Skeletal muscle tissue (tissue), 3 donors: ENCODE measurements at regions not wholly inside any gene's neighbourhood (a gene's known extent, or its start where the extent isn't known, plus 50 kb on each side); places are given as distances from the start of the nearest gene placed in this dataset.
A peak's percentile ranks its signal among the peaks of the same experiment; 100 is the strongest.
"Not testable (repeated sequence)": the region's sequence is repeated elsewhere in the genome, so short reads cannot be mapped to it uniquely, and the experiment has no call there.

Experiments
- H3K27ac ChIP-seq: one replicate; pipeline ENCODE4 v1.7.0; 2013; ENCODE audit warnings: mild to moderate bottlenecking, low read depth, low read length, inconsistent platforms
- H3K27me3 ChIP-seq, 3 donors: one replicate each; pipeline ENCODE4 v1.7.0; 2013; ENCODE audit warnings: low read length in 3 of 3; ENCODE audit not compliant: control insufficient read depth in 3 of 3, insufficient read depth in 3 of 3
- H3K36me3 ChIP-seq, 3 donors: one replicate each; pipeline ENCODE4 v1.7.0; 2013; ENCODE audit warnings: low read length in 3 of 3; ENCODE audit not compliant: control insufficient read depth in 3 of 3, insufficient read depth in 3 of 3
- H3K4me1 ChIP-seq, 3 donors: one replicate each; pipeline ENCODE4 v1.7.0; 2013; ENCODE audit warnings: low read length in 3 of 3, mild to moderate bottlenecking in 3 of 3; ENCODE audit not compliant: control insufficient read depth in 3 of 3, insufficient read depth in 3 of 3
- H3K4me3 ChIP-seq, 3 donors: one replicate each; pipeline ENCODE4 v1.7.0; 2013; ENCODE audit warnings: low read length in 3 of 3
- H3K9ac ChIP-seq, 3 donors: one replicate each; pipeline ENCODE4 v1.7.0; 2013; ENCODE audit warnings: low read length in 3 of 3, mild to moderate bottlenecking in 3 of 3, moderate library complexity in 2 of 3, low read depth in 1 of 3
- H3K9me3 ChIP-seq, 3 donors: one replicate each; pipeline ENCODE4 v1.7.0; 2013; ENCODE audit warnings: low read length in 3 of 3; ENCODE audit not compliant: control insufficient read depth in 3 of 3
- donor health status: Osteomylitis.

DNA sequence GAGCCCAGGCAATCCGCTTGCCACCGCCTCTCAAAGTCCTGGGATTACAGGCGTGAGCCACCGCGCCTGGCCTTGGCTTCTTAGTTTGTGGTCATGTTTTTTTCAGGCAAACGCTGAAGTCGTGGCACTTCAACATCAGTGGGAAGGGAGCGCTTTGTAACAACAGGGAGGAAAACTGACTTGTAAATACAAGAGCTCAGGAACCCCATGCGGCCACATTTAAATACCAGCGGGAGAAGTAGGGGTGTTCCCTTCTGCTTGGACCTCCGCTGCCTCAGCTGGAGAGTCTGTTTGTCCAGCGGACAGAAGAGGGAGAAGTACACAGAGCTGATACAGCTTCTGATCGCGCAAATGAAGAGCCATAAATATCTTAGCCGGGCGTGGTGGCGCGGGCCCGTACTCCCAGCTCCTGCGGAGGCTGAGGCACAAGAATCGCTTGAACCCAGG is 108.7 kb upstream of the KMT2C start:
- Histone ChIP-seq H3K4me1 (no peaks in the 10 kb centered on the region), H3K27ac (no peak overlapping the region), H3K4me3 (no peak overlapping the region), H3K36me3 (no peaks in the 10 kb centered on the region), H3K9me3 (no peaks in the 10 kb centered on the region), H3K27me3 (no peaks in the 10 kb centered on the region), H3K9ac (no peak overlapping the region)

DNA sequence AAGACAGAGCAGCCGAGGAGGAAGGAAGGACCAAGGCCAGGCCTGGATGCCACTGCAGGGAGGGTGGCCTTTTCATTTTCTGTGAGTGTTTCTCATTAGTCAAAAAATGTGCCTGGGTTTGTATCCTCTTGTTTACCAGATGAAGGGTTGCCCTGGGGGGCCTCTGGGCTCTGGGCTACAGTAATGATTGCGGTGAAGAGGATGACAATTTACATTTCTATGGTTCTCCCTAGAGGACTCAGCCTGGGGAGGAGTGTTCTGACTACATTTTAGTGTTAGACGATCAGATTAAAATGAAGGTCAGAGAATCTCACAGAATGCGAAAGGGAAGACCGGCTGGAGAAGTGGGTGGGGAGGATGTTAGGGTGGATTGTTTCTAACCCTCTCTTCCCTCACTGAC is 108.0 kb upstream of the KMT2C start:
- H3K4me1 ChIP-seq = no peaks in the 10 kb centered on the region
- H3K4me3 ChIP-seq = no peak overlapping the region
- no peaks in the 10 kb centered on the region for H3K36me3 ChIP-seq
- H3K27ac ChIP-seq = no peak overlapping the region
- H3K9ac ChIP-seq = no peak overlapping the region
- H3K27me3 ChIP-seq = no peaks in the 10 kb centered on the region
- no peaks in the 10 kb centered on the region for H3K9me3 ChIP-seq

DNA sequence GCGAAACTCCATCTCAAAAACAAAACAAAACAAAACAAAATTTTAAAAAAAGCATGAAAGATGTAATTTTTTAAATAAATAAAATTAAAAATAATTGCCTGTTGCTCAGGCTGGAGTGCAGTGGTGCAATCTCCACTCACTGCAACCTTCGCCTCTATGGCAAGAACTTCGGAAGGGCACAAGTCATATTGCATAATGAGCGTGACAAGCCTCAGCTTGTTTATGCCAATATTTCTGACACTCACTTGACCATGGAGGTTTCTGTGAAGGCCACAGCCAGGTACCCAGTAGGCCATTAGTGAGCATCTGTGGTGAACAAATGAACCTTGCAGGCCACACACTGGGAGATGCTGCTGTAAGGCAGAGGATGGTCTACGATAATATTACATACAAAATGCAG is 106.1 kb upstream of the KMT2C start:
- Histone ChIP-seq H3K9ac (no peak overlapping the region), H3K27ac (no peak overlapping the region), H3K4me3 (no peak overlapping the region), H3K4me1 (no peaks in the 10 kb centered on the region), H3K27me3 (no peaks in the 10 kb centered on the region), H3K9me3 (no peaks in the 10 kb centered on the region), H3K36me3 (no peaks in the 10 kb centered on the region)

DNA sequence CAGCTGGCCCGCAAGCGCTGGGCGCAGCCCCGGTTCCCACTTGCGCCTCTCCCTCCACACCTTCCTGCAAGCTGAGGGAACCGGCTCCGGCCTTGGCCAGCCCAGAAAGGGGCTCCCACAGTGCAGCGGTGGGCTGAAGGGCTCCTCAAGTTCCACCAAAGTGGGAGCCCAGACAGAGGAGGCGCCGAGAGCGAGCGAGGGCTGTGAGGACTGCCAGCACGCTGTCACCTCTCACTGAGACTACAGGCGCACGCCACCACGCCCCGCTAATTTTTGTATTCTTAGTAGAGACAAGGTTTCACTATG is 103.3 kb upstream of the KMT2C start:
- H3K27me3 ChIP-seq, H3K9me3 ChIP-seq, H3K27ac ChIP-seq, H3K9ac ChIP-seq, H3K4me3 ChIP-seq, H3K4me1 ChIP-seq, H3K36me3 ChIP-seq: not testable (repeated sequence)

DNA sequence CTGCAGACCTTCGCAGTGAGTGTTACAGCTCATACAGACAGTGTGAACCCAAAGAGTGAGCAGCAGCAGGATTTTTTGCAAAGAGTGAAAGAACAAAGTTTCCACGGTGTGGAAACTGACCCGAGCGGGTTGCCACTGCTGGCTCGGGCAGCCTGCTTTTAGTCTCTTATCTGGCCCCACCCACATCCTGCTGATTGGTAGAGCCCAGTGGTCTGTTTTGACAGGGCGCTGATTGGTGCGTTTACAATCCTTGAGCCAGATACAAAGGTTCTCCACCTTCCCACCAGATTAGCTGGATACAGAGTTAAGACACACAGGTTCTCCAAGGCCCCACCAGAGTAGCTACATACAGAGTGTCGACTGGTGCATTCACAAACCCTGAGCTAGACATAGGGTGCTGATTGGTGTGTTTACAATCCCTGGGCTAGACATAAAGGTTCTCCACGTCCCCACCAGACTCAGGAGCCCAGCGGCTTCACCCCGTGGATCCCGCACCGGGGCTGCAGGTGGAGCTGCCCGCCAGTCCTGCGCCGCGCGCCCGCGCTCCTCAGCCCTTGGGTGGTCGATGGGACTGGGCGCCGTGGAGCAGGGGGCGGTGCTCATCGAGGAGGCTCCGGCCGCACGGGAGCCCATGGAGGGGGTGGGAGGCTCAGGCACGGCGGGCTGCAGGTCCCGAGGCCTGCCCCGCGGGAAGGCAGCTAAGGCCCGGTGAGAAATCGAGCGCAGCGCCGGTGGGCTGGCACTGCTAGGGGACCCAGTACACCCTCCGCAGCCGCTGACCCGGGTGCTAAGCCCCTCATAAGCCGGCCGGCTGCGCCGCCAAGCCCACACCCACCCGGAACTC is 102.8 kb upstream of the KMT2C start:
- H3K9me3 ChIP-seq, H3K4me1 ChIP-seq, H3K9ac ChIP-seq, H3K27ac ChIP-seq, H3K36me3 ChIP-seq, H3K27me3 ChIP-seq, H3K4me3 ChIP-seq: not testable (repeated sequence)

DNA sequence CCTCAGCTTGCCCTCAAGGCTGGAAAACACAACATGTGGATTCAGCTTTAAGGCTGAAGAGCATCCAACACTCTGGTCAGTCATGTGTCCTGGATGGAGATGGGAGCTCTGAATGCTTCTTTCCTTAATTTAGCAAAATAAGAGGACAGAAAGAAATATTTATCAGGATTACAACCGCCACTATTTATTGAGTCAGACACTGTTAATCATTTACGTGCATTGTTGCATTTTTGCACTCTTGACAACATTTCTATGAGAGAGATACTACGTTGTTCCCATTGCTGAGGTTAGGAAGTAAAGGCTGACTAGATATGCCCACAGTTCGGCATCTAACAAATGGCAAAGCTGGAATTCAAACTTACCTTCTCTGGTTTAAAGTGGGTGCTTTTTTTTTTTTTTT is 101.8 kb upstream of the KMT2C start:
- H3K36me3 ChIP-seq = no peaks in the 10 kb centered on the region
- H3K9me3 ChIP-seq = no peaks in the 10 kb centered on the region
- H3K4me3 ChIP-seq = no peak overlapping the region
- H3K27me3 ChIP-seq = no peaks in the 10 kb centered on the region
- H3K4me1 ChIP-seq = no peaks in the 10 kb centered on the region
- H3K27ac ChIP-seq = no peak overlapping the region
- H3K9ac ChIP-seq = no peak overlapping the region

DNA sequence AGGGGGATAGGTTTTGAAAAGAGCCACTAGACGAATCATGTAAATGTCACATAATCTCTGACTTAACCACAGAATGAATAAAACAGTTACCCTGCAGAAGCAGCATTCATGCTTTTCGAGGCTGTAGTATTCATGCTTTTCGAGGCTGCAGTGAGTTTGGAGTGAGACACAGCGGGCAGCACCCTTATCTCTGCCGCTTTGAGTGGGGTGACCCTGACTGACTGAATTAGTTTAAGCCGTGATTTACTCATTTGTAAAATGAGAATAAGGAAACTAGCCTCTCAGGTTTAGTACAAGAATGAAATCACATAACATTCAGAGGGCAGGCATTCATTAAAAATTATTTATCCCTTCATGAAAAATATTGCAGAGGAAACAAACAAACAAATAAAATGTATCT is 92.8 kb upstream of the KMT2C start:
- Histone ChIP-seq H3K9me3 (no peaks in the 10 kb centered on the region), H3K27me3 (no peaks in the 10 kb centered on the region), H3K27ac (no peak overlapping the region), H3K9ac (no peak overlapping the region), H3K36me3 (no peaks in the 10 kb centered on the region), H3K4me1 (no peaks in the 10 kb centered on the region), H3K4me3 (no peak overlapping the region)

DNA sequence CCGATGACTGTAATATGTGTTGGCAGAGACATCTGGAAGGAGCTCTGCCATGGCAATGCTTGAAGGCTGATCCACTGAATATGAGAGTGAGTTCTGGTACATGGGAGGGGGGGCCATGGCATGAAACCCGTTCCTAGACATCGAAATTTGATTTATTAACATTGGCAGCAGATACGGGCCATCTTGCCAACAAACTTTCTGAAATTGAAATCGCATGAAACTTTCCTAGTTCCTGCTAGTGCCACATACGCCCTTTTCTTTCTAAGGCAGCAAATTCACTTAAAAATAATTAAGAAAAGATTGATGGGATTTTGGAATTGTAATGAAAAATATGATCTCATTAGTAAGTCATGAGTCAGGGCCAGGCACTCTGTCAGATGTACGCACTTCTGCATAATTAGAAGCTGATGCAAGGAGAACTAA is 91.8 kb upstream of the KMT2C start:
- no peak overlapping the region for H3K9ac ChIP-seq
- H3K4me1 ChIP-seq = peaks cover 3 to 5% (median 4%) of the 10 kb centered on the region in 3 donors
- H3K27ac ChIP-seq = no peak overlapping the region
- H3K27me3 ChIP-seq = no peaks in the 10 kb centered on the region
- H3K36me3 ChIP-seq = no peaks in the 10 kb centered on the region
- no peaks in the 10 kb centered on the region for H3K9me3 ChIP-seq
- H3K4me3 ChIP-seq = no peak overlapping the region

DNA sequence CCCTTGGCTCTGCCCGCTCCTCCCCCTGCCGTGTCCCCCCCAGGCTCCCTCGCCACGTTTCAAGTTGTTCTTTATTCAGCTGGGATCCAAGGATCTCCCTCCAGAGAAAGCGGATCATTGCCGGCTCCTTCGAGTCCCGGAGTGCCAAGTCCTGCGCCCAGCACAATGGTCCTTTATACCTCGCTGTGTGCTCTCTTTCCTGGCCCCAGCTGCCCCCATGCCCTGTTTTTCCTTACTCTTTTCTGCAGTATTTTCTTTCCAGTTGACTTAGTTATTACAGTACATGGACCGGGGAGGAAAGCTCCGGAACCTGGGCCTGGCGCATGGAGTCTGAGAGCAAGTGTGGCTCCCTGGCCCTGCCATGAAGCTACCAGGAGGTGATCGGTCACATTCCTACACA is 88.1 kb upstream of the KMT2C start:
- no peak overlapping the region for H3K9ac ChIP-seq
- H3K4me1 ChIP-seq = peaks cover 11 to 15% (median 14%) of the 10 kb centered on the region in 3 donors
- H3K36me3 ChIP-seq = no peaks in the 10 kb centered on the region
- no peak overlapping the region for H3K27ac ChIP-seq
- no peak overlapping the region for H3K4me3 ChIP-seq
- no peaks in the 10 kb centered on the region for H3K9me3 ChIP-seq
- H3K27me3 ChIP-seq = no peaks in the 10 kb centered on the region

DNA sequence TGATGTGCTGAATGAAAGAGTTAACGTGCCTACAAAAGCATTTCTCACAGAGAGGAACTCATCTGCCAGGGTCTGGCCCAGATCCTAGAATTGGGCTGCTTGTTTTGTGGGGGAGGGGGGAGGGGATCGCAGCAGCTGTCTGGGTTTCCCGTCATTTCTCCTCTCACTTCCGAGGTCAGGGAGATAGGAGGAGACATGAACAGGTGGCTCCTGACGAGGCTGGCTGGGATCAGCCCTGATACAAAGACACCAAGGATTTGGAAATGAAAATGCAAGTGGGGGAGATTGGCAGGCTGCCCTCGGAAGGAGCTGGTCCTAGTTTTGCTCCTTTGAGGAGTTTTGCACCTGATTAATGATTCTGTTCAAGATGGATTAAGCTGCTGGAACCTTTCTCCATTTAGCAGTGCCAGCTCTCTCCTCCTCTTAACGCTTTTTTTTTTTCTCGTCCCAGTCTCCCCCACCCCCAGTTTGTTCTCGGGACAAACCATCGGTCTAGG is 86.8 kb upstream of the KMT2C start:
- Histone ChIP-seq H3K4me3 (peak overlapping the region; percentile 8 to 59 (median 41)), H3K9me3 (no peaks in the 10 kb centered on the region), H3K4me1 (peaks cover 11 to 15% (median 14%) of the 10 kb centered on the region in 3 donors), H3K27ac (no peak overlapping the region), H3K9ac (peak overlapping the region in 2 of 3 donors; percentile 50 to 54), H3K27me3 (no peaks in the 10 kb centered on the region), H3K36me3 (no peaks in the 10 kb centered on the region)
